K562 (cell line): ENCODE measurements at regions not wholly inside any gene's neighbourhood (a gene's known extent, or its start where the extent isn't known, plus 50 kb on each side); places are given as distances from the start of the nearest gene placed in this dataset.

ENCODE experiments used
- ATAC-seq: fragments of 200-7000 bp; cut with Tn5 transposase; 3 replicates; pipeline ENCODE4 v1.9.1; 2020; ENCODE audit warnings: moderate library complexity
- BruUV-seq: library from RNA; stranded (reverse); fragments of 400-500 nt; replicated peaks from 2 replicates; lab custom pipeline; 2021; lab: Mats Ljungman, UMichigan
- CTCF ChIA-PET: fragments of 300-600 bp; formaldehyde crosslinking; extraction: SDS; loops from one replicate; lab custom pipeline; 2021; ENCODE audit warnings: low intra/inter-chr PET ratio; lab: Yijun Ruan, JAX
- POLR2A ChIA-PET: fragments of 300-600, 350-650 bp; sonication (Branson Sonifier 250); formaldehyde crosslinking; extraction: SDS; loops from one replicate; lab custom pipeline; 2021; ENCODE audit warnings: antibody characterized with exemption, inconsistent platforms; lab: Yijun Ruan, JAX
- DNase-seq, 4 experiments: peaks; one replicate each; pipeline versions ENCODE4 v3.0.0 to v3.0.0-alpha.2; 2011 to 2018; ENCODE audit warnings: low spot score in 3 of 4, mixed read lengths in 3 of 4; ENCODE audit errors: extremely low read depth in 1 of 4
- FAIRE-seq: peaks from 2 replicates; lab custom pipeline; 2011; peaks lifted over from hg19 to GRCh38; lab: Jason Lieb, UNC
- H2AFZ ChIP-seq: 2 replicates; pipeline ENCODE4 v1.6.0; 2011; ENCODE audit warnings: low read depth, low read length, control low read depth, inconsistent platforms
- H3K27ac ChIP-seq: fragments of 200-600 bp; 3 replicates; pipeline ENCODE4 v1.8.0; 2011; ENCODE audit warnings: low read depth, mild to moderate bottlenecking, control low read depth, inconsistent platforms, low read length, moderate library complexity, mixed read lengths; ENCODE audit errors: extremely low read depth
- H3K27me3 ChIP-seq, 2 experiments: fragments of 300-600 bp in 1 of 2; 2 replicates in 1 of 2; 3 replicates in 1 of 2; pipeline versions ENCODE4 v1.6.0 to v1.8.0; 2011; ENCODE audit warnings: inconsistent platforms in 2 of 2, low read length in 2 of 2, mild to moderate bottlenecking in 1 of 2, mixed read lengths in 1 of 2, moderate library complexity in 1 of 2; ENCODE audit not compliant: control insufficient read depth in 2 of 2, insufficient read depth in 2 of 2
- H3K36me3 ChIP-seq: fragments of 300-600 bp; 3 replicates; pipeline ENCODE4 v1.8.0; 2011; ENCODE audit warnings: mild to moderate bottlenecking, low read length, inconsistent platforms; ENCODE audit not compliant: control insufficient read depth, insufficient read depth
- H3K4me1 ChIP-seq, 2 experiments: fragments of 200-600 bp in 1 of 2; replicated peaks in 1 of 2; 2 replicates in 1 of 2; 3 replicates in 1 of 2; pipeline versions ENCODE4 v1.5.1 to v1.8.0; 2011; ENCODE audit warnings: inconsistent platforms in 2 of 2, low read length in 2 of 2, mild to moderate bottlenecking in 1 of 2, mixed read lengths in 1 of 2, moderate library complexity in 1 of 2; ENCODE audit not compliant: control insufficient read depth in 2 of 2, insufficient read depth in 2 of 2
- H3K4me2 ChIP-seq: 2 replicates; pipeline ENCODE4 v1.6.1; 2011; ENCODE audit warnings: low read length, control low read depth, inconsistent platforms, mixed read lengths; ENCODE audit not compliant: insufficient read depth
- H3K4me3 ChIP-seq: fragments of 200-600 bp; sonication (generic), shearing (Covaris generic); 2 replicates; pipeline ENCODE4 v1.5.1; 2016; ENCODE audit warnings: control low read depth, inconsistent platforms
- H3K79me2 ChIP-seq: fragments of 200-600 bp; 3 replicates; pipeline ENCODE4 v1.8.0; 2011; ENCODE audit warnings: low read length, inconsistent platforms; ENCODE audit not compliant: control insufficient read depth, insufficient read depth
- H3K9ac ChIP-seq, 2 experiments: 2 replicates each; pipeline versions ENCODE4 v1.6.0 to v1.6.1; 2011; ENCODE audit warnings: low read depth in 2 of 2, low read length in 2 of 2, control low read depth in 1 of 2, inconsistent platforms in 1 of 2, mild to moderate bottlenecking in 1 of 2, mixed read lengths in 1 of 2; ENCODE audit not compliant: insufficient read depth in 1 of 2
- H3K9me1 ChIP-seq: one replicate; pipeline ENCODE4 v1.6.0; 2011; ENCODE audit warnings: inconsistent platforms, mild to moderate bottlenecking, low read length, moderate library complexity; ENCODE audit not compliant: control insufficient read depth, insufficient read depth
- H3K9me3 ChIP-seq: replicated peaks from 2 replicates; pipeline ENCODE4 v1.5.1; 2011; ENCODE audit warnings: low read depth, low read length, inconsistent platforms; ENCODE audit not compliant: control insufficient read depth, insufficient read depth
- H4K20me1 ChIP-seq: replicated peaks from 2 replicates; pipeline ENCODE4 v1.6.1; 2011; ENCODE audit warnings: low read length, inconsistent platforms, mixed read lengths; ENCODE audit not compliant: control insufficient read depth, insufficient read depth
- ARID4B ChIP-seq: sonication (generic); formaldehyde crosslinking; IDR thresholded peaks from 2 replicates; pipeline ENCODE4 v1.8.0; 2022; ENCODE audit warnings: mild to moderate bottlenecking, missing genetic modification reagents
- CTBP1 ChIP-seq: fragments of 450-650 bp; IDR thresholded peaks from 2 replicates; pipeline ENCODE4 v1.6.1; 2016; ENCODE audit warnings: borderline replicate concordance
- E2F6 ChIP-seq, 2 experiments: IDR thresholded peaks; 2 replicates each; pipeline ENCODE4 v1.6.1; 2011; ENCODE audit warnings: borderline replicate concordance in 1 of 2, control low read depth in 1 of 2, low read depth in 1 of 2, low read length in 1 of 2, mild to moderate bottlenecking in 1 of 2, mixed read lengths in 1 of 2, moderate library complexity in 1 of 2; ENCODE audit not compliant: insufficient read depth in 1 of 2, insufficient read length in 1 of 2, poor library complexity in 1 of 2, severe bottlenecking in 1 of 2; ENCODE audit errors: extremely low read depth in 1 of 2
- RBM17 ChIP-seq: fragments of 200-400 bp; formaldehyde crosslinking; IDR thresholded peaks from 2 replicates; pipeline ENCODE4 v1.6.1; 2017; ENCODE audit warnings: low read depth, mild to moderate bottlenecking, low read length, borderline replicate concordance
- SP2 ChIP-seq: IDR thresholded peaks from 2 replicates; pipeline ENCODE4 v1.6.1; 2011; ENCODE audit warnings: mild to moderate bottlenecking, low read depth, low read length, moderate library complexity; ENCODE audit not compliant: poor library complexity, severe bottlenecking; ENCODE audit errors: extremely low read depth
- WGBS: fragments of 100-300 bp; shearing (Covaris generic); methylation state at CpG from one replicate; pipeline ENCODE4 v1.1.6; 2016; ENCODE audit warnings: low coverage, mixed read lengths; ENCODE audit not compliant: insufficient coverage; ENCODE audit errors: missing lambda C conversion rate; 5-methylcytosine and 5-hydroxymethylcytosine counted together
- in situ Hi-C: fragments of 300-500 bp; cut with MboI; formaldehyde crosslinking; loops from 4 replicates; pipeline ENCODE4 v1.15.0; 2018; ENCODE audit warnings: inconsistent platforms, mixed read lengths
- intact Hi-C: fragments of 100-400 bp; cut with micrococcal nuclease; formaldehyde crosslinking; loops from 2 replicates; pipeline ENCODE4 v1.14.2; 2022

DNA sequence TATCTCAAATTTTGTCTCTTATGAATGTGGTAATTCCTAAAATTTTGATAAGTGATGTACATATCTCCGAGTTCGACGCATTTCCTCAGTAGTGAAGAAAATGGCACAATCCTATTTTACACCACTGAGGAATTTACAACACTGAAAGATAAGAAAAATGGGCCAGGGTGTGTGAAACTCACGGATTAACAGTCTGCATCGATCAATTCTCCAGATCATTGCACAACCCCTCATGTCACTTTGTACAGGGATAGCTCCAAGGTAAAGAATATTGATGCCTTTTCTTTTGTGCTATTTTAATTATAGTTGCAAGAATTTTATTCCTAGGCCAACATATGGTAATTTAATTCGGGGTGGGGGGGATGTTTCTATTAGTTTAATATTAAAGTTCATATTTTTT lies 268.7 kb upstream of the VCX3A start:
- Histone ChIP-seq H3K27ac (no peak overlapping the region), H3K9ac (no peak overlapping the region), H3K27me3 (no peaks in the 10 kb centered on the region), H3K4me1 (no peaks in the 10 kb centered on the region), H3K4me3 (no peak overlapping the region), H2AFZ (no peak overlapping the region), H3K79me2 (no peaks in the 10 kb centered on the region), H3K9me1 (no peaks in the 10 kb centered on the region), H3K4me2 (no peak overlapping the region), H3K36me3 (no peaks in the 10 kb centered on the region), H4K20me1 (no peaks in the 10 kb centered on the region), H3K9me3 (no peaks in the 10 kb centered on the region)
- FAIRE-seq (no peak), ATAC-seq (no peak), DNase-seq (no peak)
- intact Hi-C loops (no loop called here), in situ Hi-C loops (no loop called here)
- no peak for TF ChIP-seq SP2
- no peak for TF ChIP-seq CTBP1
- TF ChIP-seq ARID4B, result no peak
- no peak for TF ChIP-seq RBM17
- TF ChIP-seq E2F6 (IDR thresholded peaks at IDR 0.05; ENCODE audit: borderline replicate concordance in 1 of 2, extremely low read depth in 1 of 2, insufficient read depth in 1 of 2, insufficient read length in 1 of 2, low read depth in 1 of 2, low read length in 1 of 2, poor library complexity in 1 of 2, severe bottlenecking in 1 of 2), result no peak
- ChIA-PET POLR2A (no interaction called here), CTCF (no interaction called here)
- 3% methylated on average over 5 of the region's 6 CpGs for WGBS
- no TSS peak for BruUV-seq
